H1 (cell line): ENCODE measurements at regions not wholly inside any gene's neighbourhood (a gene's known extent, or its start where the extent isn't known, plus 50 kb on each side); places are given as distances from the start of the nearest gene placed in this dataset.

Experiments
- CTCF ChIA-PET: fragments of 300-600 bp; sonication (Branson Sonifier 250); formaldehyde crosslinking; loops from one replicate; lab custom pipeline; 2021; ENCODE audit not compliant: partially characterized antibody; lab: Charles Lee
- POLR2A ChIA-PET: fragments of 300-600 bp; sonication (Branson Sonifier 250); formaldehyde crosslinking; loops from one replicate; lab custom pipeline; 2021; ENCODE audit warnings: inconsistent platforms; ENCODE audit not compliant: partially characterized antibody; lab: Charles Lee
- DNase-seq, 2 experiments: peaks; one replicate each; pipeline versions ENCODE4 v3.0.0 to v3.0.0-alpha.2; 2010 to 2022; ENCODE audit warnings: low spot score in 2 of 2, low read depth in 1 of 2, mixed read lengths in 1 of 2
- FAIRE-seq: peaks from 2 replicates; lab custom pipeline; 2011; peaks lifted over from hg19 to GRCh38; lab: Jason Lieb, UNC
- H2AFZ ChIP-seq: 2 replicates; pipeline ENCODE4 v1.8.1; 2012; ENCODE audit warnings: low read length, inconsistent platforms
- H2AK5ac ChIP-seq: 2 replicates; pipeline ENCODE4 v1.6.1; 2013; ENCODE audit warnings: low read depth, low read length
- H2BK120ac ChIP-seq: replicated peaks from 2 replicates; pipeline ENCODE3; 2013; ENCODE audit warnings: low read depth, low read length, inconsistent platforms
- H2BK12ac ChIP-seq: 2 replicates; pipeline ENCODE4 v1.6.1; 2013; ENCODE audit warnings: low read depth, low read length
- H2BK15ac ChIP-seq: 2 replicates; pipeline ENCODE4 v1.6.1; 2013; ENCODE audit warnings: low read length
- H2BK20ac ChIP-seq: 2 replicates; pipeline ENCODE4 v1.6.1; 2013; ENCODE audit warnings: low read length
- H2BK5ac ChIP-seq: 2 replicates; pipeline ENCODE4 v1.6.1; 2013; ENCODE audit warnings: low read depth, low read length
- H3K14ac ChIP-seq: 2 replicates; pipeline ENCODE4 v1.6.1; 2013; ENCODE audit warnings: inconsistent platforms; ENCODE audit not compliant: insufficient read length
- H3K18ac ChIP-seq: 2 replicates; pipeline ENCODE4 v1.6.1; 2013; ENCODE audit warnings: low read length; ENCODE audit errors: extremely low read depth
- H3K23ac ChIP-seq: 2 replicates; pipeline ENCODE4 v1.6.1; 2013; ENCODE audit warnings: inconsistent platforms; ENCODE audit not compliant: insufficient read length
- H3K23me2 ChIP-seq: 2 replicates; pipeline ENCODE4 v1.6.1; 2013; ENCODE audit warnings: low read depth, low read length
- H3K27ac ChIP-seq: 2 replicates; pipeline ENCODE4 v1.6.1; 2011; ENCODE audit warnings: low read depth, low read length, inconsistent platforms
- H3K27me3 ChIP-seq, 4 experiments: replicated peaks in 1 of 4; 1 replicate in 1 of 4; 2 replicates in 3 of 4; pipeline versions ENCODE4 v1.6.1 to v1.8.1; 2011 to 2013; ENCODE audit warnings: low read length in 3 of 4, mild to moderate bottlenecking in 3 of 4, inconsistent platforms in 2 of 4, mixed read lengths in 2 of 4, moderate library complexity in 1 of 4; ENCODE audit not compliant: control insufficient read depth in 3 of 4, insufficient read depth in 3 of 4; ENCODE audit errors: extremely low read depth in 1 of 4
- H3K36me3 ChIP-seq, 4 experiments: 2 replicates each; pipeline versions ENCODE4 v1.6.1 to v1.8.1; 2011 to 2013; ENCODE audit warnings: mild to moderate bottlenecking in 4 of 4, low read length in 3 of 4, moderate library complexity in 2 of 4, control low read depth in 1 of 4, inconsistent platforms in 1 of 4; ENCODE audit not compliant: insufficient read depth in 4 of 4, control insufficient read depth in 2 of 4
- H3K4ac ChIP-seq: replicated peaks from 2 replicates; pipeline ENCODE3; 2013; ENCODE audit warnings: low read length, low read depth, mixed read lengths, inconsistent platforms; ENCODE audit not compliant: insufficient read length
- H3K4me1 ChIP-seq, 4 experiments: replicated peaks in 1 of 4; 1 replicate in 1 of 4; 2 replicates in 3 of 4; pipeline versions ENCODE4 v1.6.1 to v1.8.1; 2011 to 2013; ENCODE audit warnings: low read length in 3 of 4, inconsistent platforms in 2 of 4, mixed read lengths in 1 of 4; ENCODE audit not compliant: insufficient read depth in 4 of 4, control insufficient read depth in 3 of 4
- H3K4me2 ChIP-seq, 2 experiments: 2 replicates each; pipeline versions ENCODE4 v1.6.1 to v1.8.1; 2011 to 2013; ENCODE audit warnings: low read depth in 2 of 2, low read length in 2 of 2, control low read depth in 1 of 2, inconsistent platforms in 1 of 2, mild to moderate bottlenecking in 1 of 2; ENCODE audit not compliant: insufficient read depth in 1 of 2
- H3K4me3 ChIP-seq, 4 experiments: fragments of 200-600, 300-600 bp in 1 of 4; sonication (generic), shearing (Covaris generic), sonication (Bioruptor Twin) in 1 of 4; 2 replicates each; pipeline versions ENCODE4 v1.5.1 to v1.8.1; 2011 to 2016; ENCODE audit warnings: low read length in 4 of 4, low read depth in 3 of 4, control low read depth in 2 of 4, inconsistent platforms in 2 of 4, mild to moderate bottlenecking in 2 of 4, mixed read lengths in 1 of 4, moderate library complexity in 1 of 4; ENCODE audit not compliant: insufficient read depth in 2 of 4; ENCODE audit errors: extremely low read depth in 1 of 4
- H3K56ac ChIP-seq: replicated peaks from 2 replicates; pipeline ENCODE3; 2013; ENCODE audit warnings: low read depth, mild to moderate bottlenecking, mixed read lengths, low read length, inconsistent platforms; ENCODE audit not compliant: insufficient read length
- H3K79me1 ChIP-seq: 2 replicates; pipeline ENCODE4 v1.6.1; 2013; ENCODE audit warnings: low read depth, low read length, control low read depth
- H3K79me2 ChIP-seq, 2 experiments: 2 replicates each; pipeline versions ENCODE4 v1.6.1 to v1.8.1; 2012 to 2013; ENCODE audit warnings: low read length in 2 of 2, mild to moderate bottlenecking in 2 of 2, inconsistent platforms in 1 of 2; ENCODE audit not compliant: insufficient read depth in 2 of 2, control insufficient read depth in 1 of 2
- H3K9ac ChIP-seq, 4 experiments: replicated peaks in 1 of 4; 1 replicate in 1 of 4; 2 replicates in 3 of 4; pipeline versions ENCODE4 v1.6.1 to v1.8.1; 2011 to 2013; ENCODE audit warnings: low read depth in 3 of 4, low read length in 3 of 4, control low read depth in 2 of 4, mild to moderate bottlenecking in 2 of 4, moderate library complexity in 2 of 4, inconsistent platforms in 1 of 4; ENCODE audit errors: extremely low read depth in 1 of 4
- H3K9me3 ChIP-seq, 2 experiments: 2 replicates each; pipeline versions ENCODE4 v1.6.1 to v1.8.1; 2012 to 2013; ENCODE audit warnings: mild to moderate bottlenecking in 2 of 2, moderate library complexity in 2 of 2, control low read depth in 1 of 2, inconsistent platforms in 1 of 2, low read depth in 1 of 2, low read length in 1 of 2, mixed read lengths in 1 of 2; ENCODE audit not compliant: insufficient read depth in 2 of 2
- H4K20me1 ChIP-seq, 2 experiments: replicated peaks in 1 of 2; 2 replicates each; pipeline versions ENCODE3 to v1.8.1; 2011 to 2013; ENCODE audit warnings: inconsistent platforms in 2 of 2, low read length in 2 of 2, mild to moderate bottlenecking in 1 of 2; ENCODE audit not compliant: insufficient read depth in 2 of 2, control insufficient read depth in 1 of 2
- H4K5ac ChIP-seq: 2 replicates; pipeline ENCODE4 v1.6.1; 2013; ENCODE audit warnings: low read length, low read depth, mixed read lengths, inconsistent platforms; ENCODE audit not compliant: insufficient read length
- H4K8ac ChIP-seq: 2 replicates; pipeline ENCODE4 v1.8.0; 2013; ENCODE audit warnings: mild to moderate bottlenecking, moderate library complexity, low read length, inconsistent platforms; ENCODE audit not compliant: insufficient read depth; ENCODE audit errors: extremely low read depth
- H4K91ac ChIP-seq: replicated peaks from 2 replicates; pipeline ENCODE3; 2013; ENCODE audit warnings: low read length, mixed read lengths, inconsistent platforms; ENCODE audit not compliant: insufficient read length
- BRCA1 ChIP-seq: IDR thresholded peaks from 2 replicates; pipeline ENCODE4 v1.6.1; 2012; ENCODE audit warnings: low read depth, low read length, improper control_type of control experiment
- CEBPB ChIP-seq: IDR thresholded peaks from 2 replicates; pipeline ENCODE4 v1.6.1; 2012; ENCODE audit warnings: low read depth, low read length
- EZH2 ChIP-seq: fragments of 200-600 bp; sonication (generic); IDR thresholded peaks from 2 replicates; pipeline ENCODE4 v1.7.1; 2012; ENCODE audit warnings: low read depth, mild to moderate bottlenecking, moderate library complexity, low read length, inconsistent platforms; ENCODE audit not compliant: severe bottlenecking
- GABPA ChIP-seq: IDR thresholded peaks from 2 replicates; pipeline ENCODE4 v1.6.1; 2011; ENCODE audit warnings: mild to moderate bottlenecking, low read length, moderate library complexity, borderline replicate concordance; ENCODE audit not compliant: insufficient read depth
- KDM4A ChIP-seq: IDR thresholded peaks from one replicate; pipeline ENCODE4 v1.7.1; 2012; ENCODE audit warnings: low read depth, mild to moderate bottlenecking, moderate library complexity, low read length, inconsistent platforms; ENCODE audit not compliant: severe bottlenecking
- NANOG ChIP-seq: IDR thresholded peaks from 2 replicates; pipeline ENCODE4 v1.6.1; 2011; ENCODE audit warnings: low read length, low read depth, mild to moderate bottlenecking, inconsistent platforms; ENCODE audit not compliant: insufficient read depth, poor library complexity, severe bottlenecking
- PHF8 ChIP-seq: fragments of 200-600 bp; sonication (generic); conservative IDR thresholded peaks from 2 replicates; pipeline ENCODE4 v1.7.1; 2012; ENCODE audit warnings: low read depth, mild to moderate bottlenecking, inconsistent platforms, low read length, moderate library complexity
- YY1 ChIP-seq: IDR thresholded peaks from 2 replicates; pipeline ENCODE4 v1.6.1; 2011; ENCODE audit warnings: low read depth, mild to moderate bottlenecking, low read length
- WGBS, 2 experiments: shearing (Covaris generic) in 1 of 2; methylation state at CpG; one replicate each; pipeline versions ENCODE4 v1.1.6 to v1.1.7; 2013 to 2015; ENCODE audit warnings: low lambda C conversion rate in 2 of 2, mixed read lengths in 2 of 2, inconsistent platforms in 1 of 2, low coverage in 1 of 2, missing lambda C conversion rate in 1 of 2; ENCODE audit not compliant: insufficient replicate concordance in 2 of 2, insufficient coverage in 1 of 2, insufficient read length in 1 of 2; ENCODE audit errors: extremely low coverage in 1 of 2, missing lambda C conversion rate in 1 of 2; 5-methylcytosine and 5-hydroxymethylcytosine counted together
- TF ChIP-seq, protein P1 (sequence below), 3 experiments: IDR thresholded peaks; 1 replicate in 2 of 3; 2 replicates in 1 of 3; pipeline versions ENCODE4 v1.5.1 to v1.6.1; 2011; ENCODE audit warnings: low read length in 3 of 3, mild to moderate bottlenecking in 3 of 3, inconsistent platforms in 2 of 3, low read depth in 1 of 3, moderate library complexity in 1 of 3; ENCODE audit not compliant: insufficient read depth in 1 of 3; ENCODE audit errors: control extremely low read depth in 1 of 3

GRCh38 chr12:70982286-70982685 lies 61.7 kb upstream of the PTPRR start:
- Histone ChIP-seq H3K36me3 (no peaks in the 10 kb centered on the region), H3K9ac (no peak overlapping the region), H3K4me1 (peaks cover 0 to 5% (median 2%) of the 10 kb centered on the region in 4 experiments; a peak in 2 of 7 replicates), H3K23ac (no peak overlapping the region), H3K27ac (no peak overlapping the region), H2BK12ac (no peak overlapping the region), H2AFZ (no peak overlapping the region), H2BK15ac (no peak overlapping the region), H3K4ac (no peak overlapping the region), H4K20me1 (no peaks in the 10 kb centered on the region), H4K91ac (no peak overlapping the region), H4K5ac (no peak overlapping the region), H3K9me3 (no peaks in the 10 kb centered on the region), H3K79me2 (no peaks in the 10 kb centered on the region), H3K27me3 (no peaks in the 10 kb centered on the region), H3K56ac (no peak overlapping the region), H2BK120ac (no peak overlapping the region), H2BK20ac (no peak overlapping the region), H3K4me2 (no peak overlapping the region), H3K14ac (no peak overlapping the region), H3K18ac (no peak overlapping the region), H3K79me1 (no peaks in the 10 kb centered on the region), H3K23me2 (no peaks in the 10 kb centered on the region), H3K4me3 (no peak overlapping the region), H2BK5ac (no peak overlapping the region), H2AK5ac (no peak overlapping the region), H4K8ac (no peak overlapping the region)
- WGBS, 2 experiments: 97% methylated on average over 2 of the region's 2 CpGs; no CpG with 5 or more reads in 1 of the 2 experiments
- FAIRE-seq: no peak
- POLR2A ChIA-PET: no interaction called here
- no peak for TF ChIP-seq CEBPB
- TF ChIP-seq, protein P1, sequence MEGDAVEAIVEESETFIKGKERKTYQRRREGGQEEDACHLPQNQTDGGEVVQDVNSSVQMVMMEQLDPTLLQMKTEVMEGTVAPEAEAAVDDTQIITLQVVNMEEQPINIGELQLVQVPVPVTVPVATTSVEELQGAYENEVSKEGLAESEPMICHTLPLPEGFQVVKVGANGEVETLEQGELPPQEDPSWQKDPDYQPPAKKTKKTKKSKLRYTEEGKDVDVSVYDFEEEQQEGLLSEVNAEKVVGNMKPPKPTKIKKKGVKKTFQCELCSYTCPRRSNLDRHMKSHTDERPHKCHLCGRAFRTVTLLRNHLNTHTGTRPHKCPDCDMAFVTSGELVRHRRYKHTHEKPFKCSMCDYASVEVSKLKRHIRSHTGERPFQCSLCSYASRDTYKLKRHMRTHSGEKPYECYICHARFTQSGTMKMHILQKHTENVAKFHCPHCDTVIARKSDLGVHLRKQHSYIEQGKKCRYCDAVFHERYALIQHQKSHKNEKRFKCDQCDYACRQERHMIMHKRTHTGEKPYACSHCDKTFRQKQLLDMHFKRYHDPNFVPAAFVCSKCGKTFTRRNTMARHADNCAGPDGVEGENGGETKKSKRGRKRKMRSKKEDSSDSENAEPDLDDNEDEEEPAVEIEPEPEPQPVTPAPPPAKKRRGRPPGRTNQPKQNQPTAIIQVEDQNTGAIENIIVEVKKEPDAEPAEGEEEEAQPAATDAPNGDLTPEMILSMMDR (IDR thresholded peaks at IDR 0.05; ENCODE audit: control extremely low read depth in 1 of 3, insufficient read depth in 1 of 3, low read depth in 1 of 3, low read length in 3 of 3): no peak
- no peak for TF ChIP-seq NANOG
- no peak for TF ChIP-seq EZH2
- TF ChIP-seq YY1: no peak
- no peak for TF ChIP-seq BRCA1
- no peak for TF ChIP-seq KDM4A
- no peak for TF ChIP-seq PHF8
- no peak for TF ChIP-seq GABPA
- DNase-seq: no peak
- CTCF ChIA-PET: interaction anchor here (0.6 to 0.7 kb wide), 3 partner anchors 32 to 194 kb away, joined by 3 to 4 read pairs (median 3); no protein-coding TSS in a partner anchor
